ENCODE measurements at regions not wholly inside any gene's neighbourhood (a gene's known extent, or its start where the extent isn't known, plus 50 kb on each side); places are given as distances from the start of the nearest gene placed in this dataset.

- ChIA-PET CTCF (no interaction called here), POLR2A (no interaction called here), RAD21 (ENCODE audit: low non-redundant PET in 1 of 2, low total read pairs in 2 of 2, uncharacterized antibody in 2 of 2, unreplicated experiment in 2 of 2) (no interaction called here)
- DNase-seq (ENCODE audit: low read depth, low spot score) (no peak), ATAC-seq (no peak)
- BruUV-seq (replicated peaks) = no TSS peak
- Histone ChIP-seq H3K9me2 (ENCODE audit: insufficient read depth) (no peaks in the 10 kb centered on the region), H3K4me1 (ENCODE audit: control insufficient read depth in 1 of 2, insufficient read depth in 2 of 2, low read length in 2 of 2) (no peaks in the 10 kb centered on the region), H3K27ac (ENCODE audit: low read depth, low read length) (no peak overlapping the region), H3K9me3 (ENCODE audit: control insufficient read depth in 1 of 2, insufficient read depth in 1 of 2, low read depth in 1 of 2, low read length in 2 of 2) (no peaks in the 10 kb centered on the region), H3K27me3 (ENCODE audit: insufficient read depth, low read length) (no peaks in the 10 kb centered on the region), H3K9ac (ENCODE audit: low read length) (no peak overlapping the region), H3K4me2 (ENCODE audit: low read length) (no peak overlapping the region), H3K4me3 (replicated peaks in 1 of 2; ENCODE audit: low read depth in 1 of 2, low read length in 2 of 2) (no peak overlapping the region), H2AFZ (ENCODE audit: low read depth, low read length, poor library complexity, severe bottlenecking) (no peak overlapping the region), H3K36me3 (ENCODE audit: control insufficient read depth in 1 of 2, insufficient read depth in 2 of 2, low read length in 2 of 2) (no peaks in the 10 kb centered on the region), H3K79me2 (ENCODE audit: insufficient read depth, low read length) (no peaks in the 10 kb centered on the region), H4K20me1 (ENCODE audit: insufficient read depth) (no peaks in the 10 kb centered on the region)
- no peak for TF ChIP-seq MAX (IDR thresholded peaks at IDR 0.05)
- no peak for TF ChIP-seq SRF (IDR thresholded peaks at IDR 0.05; ENCODE audit: low read depth)
- no peak for TF ChIP-seq RAD21 (IDR thresholded peaks at IDR 0.05; ENCODE audit: low read depth)
- TF ChIP-seq TCF7L2 (IDR thresholded peaks at IDR 0.05; ENCODE audit: borderline replicate concordance, extremely low read depth, insufficient read depth, insufficient read length) = no peak
- TF ChIP-seq SIN3A (IDR thresholded peaks at IDR 0.05; ENCODE audit: low read depth) = no peak
- TF ChIP-seq ELF1 (IDR thresholded peaks at IDR 0.05; ENCODE audit: borderline replicate concordance, low read depth) = no peak
- TF ChIP-seq FOSL1 (IDR thresholded peaks at IDR 0.05; ENCODE audit: low read depth) = no peak
- no peak for TF ChIP-seq POLR2A (IDR thresholded peaks at IDR 0.05; ENCODE audit: borderline replicate concordance, extremely low read depth, insufficient read depth, insufficient read length)
- TF ChIP-seq EGR1 (IDR thresholded peaks at IDR 0.05; ENCODE audit: low read depth) = no peak
- TF ChIP-seq CBX3 (IDR thresholded peaks at IDR 0.05; ENCODE audit: low read depth) = no peak
- intact Hi-C loops (cut with micrococcal nuclease) = no loop called here
These were observed 181.2 kb upstream of the SPOCK3 start for GRCh38 chr4:167415461-167415860.

- ChIA-PET POLR2A (no interaction called here), RAD21 (ENCODE audit: low non-redundant PET in 1 of 2, low total read pairs in 2 of 2, uncharacterized antibody in 2 of 2, unreplicated experiment in 2 of 2) (no interaction called here), CTCF (no interaction called here)
- Histone ChIP-seq H3K27me3 (ENCODE audit: insufficient read depth, low read length) (no peaks in the 10 kb centered on the region), H3K4me1 (ENCODE audit: control insufficient read depth in 1 of 2, insufficient read depth in 2 of 2, low read length in 2 of 2) (no peaks in the 10 kb centered on the region), H3K36me3 (ENCODE audit: control insufficient read depth in 1 of 2, insufficient read depth in 2 of 2, low read length in 2 of 2) (no peaks in the 10 kb centered on the region), H3K27ac (ENCODE audit: low read depth, low read length) (no peak overlapping the region), H3K9me2 (ENCODE audit: insufficient read depth) (no peaks in the 10 kb centered on the region), H3K9ac (ENCODE audit: low read length) (no peak overlapping the region), H3K4me2 (ENCODE audit: low read length) (no peak overlapping the region), H3K79me2 (ENCODE audit: insufficient read depth, low read length) (no peaks in the 10 kb centered on the region), H3K9me3 (ENCODE audit: control insufficient read depth in 1 of 2, insufficient read depth in 1 of 2, low read depth in 1 of 2, low read length in 2 of 2) (no peaks in the 10 kb centered on the region), H4K20me1 (ENCODE audit: insufficient read depth) (no peaks in the 10 kb centered on the region), H3K4me3 (replicated peaks in 1 of 2; ENCODE audit: low read depth in 1 of 2, low read length in 2 of 2) (no peak overlapping the region), H2AFZ (ENCODE audit: low read depth, low read length, poor library complexity, severe bottlenecking) (no peak overlapping the region)
- intact Hi-C loops (cut with micrococcal nuclease) = no loop called here
- ATAC-seq (no peak), DNase-seq (ENCODE audit: low read depth, low spot score) (no peak)
- TF ChIP-seq CBX3 (IDR thresholded peaks at IDR 0.05; ENCODE audit: low read depth) (no peak), RAD21 (IDR thresholded peaks at IDR 0.05; ENCODE audit: low read depth) (peak; percentile 17; the same call in 1 of the 2 replicates)
- BruUV-seq (replicated peaks) = no TSS peak
These were observed 185.3 kb upstream of the SPOCK3 start for GRCh38 chr4:167419468-167420140.

Data from HCT116 (cell line).